ENCODE measurements at regions not wholly inside any gene's neighbourhood (a gene's known extent, or its start where the extent isn't known, plus 50 kb on each side); places are given as distances from the start of the nearest gene placed in this dataset.

DNA sequence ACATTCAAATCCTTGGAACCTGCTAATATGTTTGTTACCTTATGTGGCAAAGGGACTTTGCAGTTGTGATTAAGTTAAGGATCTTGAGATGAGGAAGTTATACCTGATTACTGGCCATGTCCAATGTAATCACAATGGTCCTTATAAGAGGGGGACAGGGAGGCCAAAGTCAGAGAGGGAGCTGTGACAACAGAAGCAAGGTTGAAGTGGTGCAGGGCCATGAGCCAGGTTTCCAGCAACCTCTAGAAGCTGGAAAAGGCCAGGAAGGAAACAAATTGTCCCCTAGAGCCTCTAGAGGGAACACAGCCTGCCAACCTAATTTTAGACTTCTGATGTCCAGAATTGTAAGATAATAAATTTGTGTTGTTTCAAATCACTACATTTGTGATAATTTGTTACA, 334.7 kb upstream of the DACH1 start:
- no peak overlapping the region for H3K4me3 ChIP-seq (ENCODE audit: control insufficient read depth, low read depth, low read length)
- no peak for DNase-seq (ENCODE audit: low read depth)
- TF ChIP-seq, protein P1, sequence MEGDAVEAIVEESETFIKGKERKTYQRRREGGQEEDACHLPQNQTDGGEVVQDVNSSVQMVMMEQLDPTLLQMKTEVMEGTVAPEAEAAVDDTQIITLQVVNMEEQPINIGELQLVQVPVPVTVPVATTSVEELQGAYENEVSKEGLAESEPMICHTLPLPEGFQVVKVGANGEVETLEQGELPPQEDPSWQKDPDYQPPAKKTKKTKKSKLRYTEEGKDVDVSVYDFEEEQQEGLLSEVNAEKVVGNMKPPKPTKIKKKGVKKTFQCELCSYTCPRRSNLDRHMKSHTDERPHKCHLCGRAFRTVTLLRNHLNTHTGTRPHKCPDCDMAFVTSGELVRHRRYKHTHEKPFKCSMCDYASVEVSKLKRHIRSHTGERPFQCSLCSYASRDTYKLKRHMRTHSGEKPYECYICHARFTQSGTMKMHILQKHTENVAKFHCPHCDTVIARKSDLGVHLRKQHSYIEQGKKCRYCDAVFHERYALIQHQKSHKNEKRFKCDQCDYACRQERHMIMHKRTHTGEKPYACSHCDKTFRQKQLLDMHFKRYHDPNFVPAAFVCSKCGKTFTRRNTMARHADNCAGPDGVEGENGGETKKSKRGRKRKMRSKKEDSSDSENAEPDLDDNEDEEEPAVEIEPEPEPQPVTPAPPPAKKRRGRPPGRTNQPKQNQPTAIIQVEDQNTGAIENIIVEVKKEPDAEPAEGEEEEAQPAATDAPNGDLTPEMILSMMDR (IDR thresholded peaks at IDR 0.05; ENCODE audit: control insufficient read depth, insufficient read depth, low read depth, low read length, missing control alignments), result no peak

GRCh38 chr13:72199640-72200039, 332.6 kb upstream of the DACH1 start:
- TF ChIP-seq, protein P1 (IDR thresholded peaks at IDR 0.05; ENCODE audit: control insufficient read depth, insufficient read depth, low read depth, low read length, missing control alignments), result no peak
- DNase-seq (ENCODE audit: low read depth), result no peak
- no peak overlapping the region for H3K4me3 ChIP-seq (ENCODE audit: control insufficient read depth, low read depth, low read length)

DNA sequence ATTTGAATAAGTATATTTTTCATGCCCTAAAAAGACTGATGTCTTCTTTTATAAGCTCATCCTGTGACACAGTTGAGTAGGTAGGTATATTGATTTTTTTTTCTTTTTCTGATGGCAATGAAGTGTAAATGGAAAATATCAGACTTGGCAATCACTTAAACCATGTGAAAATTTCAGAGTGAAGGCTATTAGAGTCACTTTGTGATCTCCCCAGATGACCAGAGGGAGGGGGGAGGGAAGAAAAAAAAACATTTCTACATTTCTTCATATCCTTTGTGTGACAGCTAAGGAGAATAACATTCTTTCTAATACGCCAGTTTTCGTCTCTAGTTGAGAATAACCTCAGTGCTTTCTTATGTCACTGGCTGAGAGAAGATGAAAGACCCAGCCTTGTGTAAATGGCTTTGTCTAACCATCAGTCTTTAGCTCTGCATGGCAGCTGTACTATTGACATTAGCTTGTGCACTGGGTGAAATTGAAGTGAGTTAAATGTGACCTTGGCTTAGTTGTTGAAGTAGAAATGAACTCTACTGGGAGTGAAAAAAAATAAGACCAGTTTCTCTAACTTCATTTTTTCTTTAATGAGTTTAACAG, 332.1 kb upstream of the DACH1 start:
- no peak for DNase-seq (ENCODE audit: low read depth)
- H3K4me3 ChIP-seq (ENCODE audit: control insufficient read depth, low read depth, low read length), result no peak overlapping the region
- TF ChIP-seq, protein P1 (IDR thresholded peaks at IDR 0.05; ENCODE audit: control insufficient read depth, insufficient read depth, low read depth, low read length, missing control alignments), result no peak

DNA sequence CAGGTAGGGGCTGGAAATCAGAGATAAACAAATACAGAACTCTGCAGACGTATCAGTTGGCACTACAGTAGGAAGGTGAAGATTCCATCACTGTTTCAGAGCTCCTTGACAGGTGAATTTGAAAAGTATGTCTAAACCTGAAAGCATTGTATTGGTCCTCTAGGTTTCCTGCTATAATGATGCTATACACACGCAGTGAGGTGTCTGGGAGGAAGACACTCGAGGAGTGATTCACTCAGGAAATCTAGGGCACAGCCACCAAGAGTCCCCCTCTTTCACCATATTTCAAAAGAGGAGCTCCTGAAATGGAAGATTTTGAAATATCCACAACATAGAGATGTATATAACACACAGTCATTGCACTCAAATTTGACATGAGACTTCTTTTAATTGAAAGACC, 331.0 kb upstream of the DACH1 start:
- TF ChIP-seq, protein P1 (IDR thresholded peaks at IDR 0.05; ENCODE audit: control insufficient read depth, insufficient read depth, low read depth, low read length, missing control alignments), result no peak
- H3K4me3 ChIP-seq (ENCODE audit: control insufficient read depth, low read depth, low read length), result no peak overlapping the region
- DNase-seq (ENCODE audit: low read depth), result no peak

- TF ChIP-seq, protein P1 (IDR thresholded peaks at IDR 0.05; ENCODE audit: control insufficient read depth, insufficient read depth, low read depth, low read length, missing control alignments), result no peak
- DNase-seq (ENCODE audit: low read depth), result no peak
- no peak overlapping the region for H3K4me3 ChIP-seq (ENCODE audit: control insufficient read depth, low read depth, low read length)
Measured at GRCh38 chr13:72195044-72195704, 328.2 kb upstream of the DACH1 start.

- TF ChIP-seq, protein P1 (IDR thresholded peaks at IDR 0.05; ENCODE audit: control insufficient read depth, insufficient read depth, low read depth, low read length, missing control alignments), result no peak
- DNase-seq (ENCODE audit: low read depth), result no peak
- H3K4me3 ChIP-seq (ENCODE audit: control insufficient read depth, low read depth, low read length), result no peak overlapping the region
Measured at GRCh38 chr13:72194523-72194922, 327.5 kb upstream of the DACH1 start.

Measured in AG09309 (cell line).